CD4-positive, alpha-beta T cell treated with Interleukin-1 beta for 1 hour (primary cell): ENCODE measurements at regions not wholly inside any gene's neighbourhood (a gene's known extent, or its start where the extent isn't known, plus 50 kb on each side); places are given as distances from the start of the nearest gene placed in this dataset.
"Not testable (repeated sequence)": the region's sequence is repeated elsewhere in the genome, so short reads cannot be mapped to it uniquely, and the experiment has no call there.

ENCODE experiments used
- DNase-seq, 2 donors: peaks; one replicate each; pipeline ENCODE4 v3.0.0-alpha.2; 2020 to 2022

- no peak for DNase-seq
Measured at GRCh38 chr2:240383099-240383758, 52.2 kb upstream of the GPC1 start.

- DNase-seq = no peak
Measured at GRCh38 chr2:240383871-240384700, 51.4 kb upstream of the GPC1 start.

GRCh38 chr2:240384711-240385450 lies 50.6 kb upstream of the GPC1 start:
- DNase-seq = no peak

- DNase-seq = not testable (repeated sequence)
Measured at GRCh38 chr2:240385451-240386161, 49.9 kb upstream of the GPC1 start.
